GM12878 (cell line): ENCODE measurements at regions not wholly inside any gene's neighbourhood (a gene's known extent, or its start where the extent isn't known, plus 50 kb on each side); places are given as distances from the start of the nearest gene placed in this dataset.
"Not testable (repeated sequence)": the region's sequence is repeated elsewhere in the genome, so short reads cannot be mapped to it uniquely, and the experiment has no call there.

Experiments
- ATAC-seq: fragments of 200-7000 bp; cut with Tn5 transposase; 3 replicates; pipeline ENCODE4 v1.9.1; 2020; ENCODE audit warnings: mild to moderate bottlenecking, moderate library complexity
- BruUV-seq: library from RNA; stranded (reverse); fragments of 400-500 nt; replicated peaks from 2 replicates; lab custom pipeline; 2021; lab: Mats Ljungman, UMichigan
- CTCF ChIA-PET: fragments of 300-600 bp; sonication (Branson Sonifier 250); formaldehyde crosslinking; extraction: SDS; loops from one replicate; lab custom pipeline; 2021; ENCODE audit warnings: inconsistent platforms; lab: Yijun Ruan, JAX
- POLR2A ChIA-PET: fragments of 350-600 bp; formaldehyde crosslinking; extraction: SDS; loops from one replicate; lab custom pipeline; 2021; ENCODE audit warnings: inconsistent platforms; lab: Charles Lee
- RAD21 ChIA-PET: fragments of 300-600 bp; sonication (Branson Sonifier 250); formaldehyde crosslinking; loops from one replicate; lab custom pipeline; 2023; ENCODE audit warnings: antibody characterized with exemption; ENCODE audit not compliant: unreplicated experiment; lab: Charles Lee
- SMC1A ChIA-PET: fragments of 300-600 bp; sonication (Branson Sonifier 250); formaldehyde crosslinking; loops from one replicate; lab custom pipeline; 2023; ENCODE audit not compliant: unreplicated experiment, uncharacterized antibody; lab: Charles Lee
- DNase-seq: peaks from one replicate; pipeline ENCODE4 v3.0.0-alpha.2; 2011; ENCODE audit warnings: low read depth, low spot score
- FAIRE-seq: peaks from 3 replicates; lab custom pipeline; 2011; peaks lifted over from hg19 to GRCh38; lab: Jason Lieb, UNC
- H2AFZ ChIP-seq: 2 replicates; pipeline ENCODE4 v1.6.0; 2011; ENCODE audit warnings: low read depth, low read length, control low read depth; ENCODE audit not compliant: control insufficient read depth
- H3K27ac ChIP-seq: 2 replicates; pipeline ENCODE4 v1.5.1; 2011; ENCODE audit warnings: control low read depth; ENCODE audit not compliant: control insufficient read depth, insufficient read depth
- H3K27me3 ChIP-seq, 2 experiments: replicated peaks in 1 of 2; 2 replicates each; pipeline versions ENCODE4 v1.6.0 to v1.6.1; 2011; ENCODE audit warnings: low read length in 1 of 2; ENCODE audit not compliant: control insufficient read depth in 2 of 2, insufficient read depth in 2 of 2
- H3K36me3 ChIP-seq, 2 experiments: 2 replicates each; pipeline ENCODE4 v1.5.1; 2011; ENCODE audit warnings: low read length in 1 of 2; ENCODE audit not compliant: control insufficient read depth in 2 of 2, insufficient read depth in 2 of 2
- H3K4me1 ChIP-seq: 2 replicates; pipeline ENCODE4 v1.6.1; 2011; ENCODE audit warnings: mild to moderate bottlenecking, low read length, moderate library complexity, mixed read lengths; ENCODE audit not compliant: control insufficient read depth, insufficient read depth
- H3K4me2 ChIP-seq: 2 replicates; pipeline ENCODE4 v1.6.0; 2011; ENCODE audit warnings: control low read depth; ENCODE audit not compliant: control insufficient read depth, insufficient read depth
- H3K4me3 ChIP-seq: fragments of 200-600 bp; sonication (generic); 2 replicates; pipeline ENCODE4 v1.5.1; 2016
- H3K79me2 ChIP-seq: 2 replicates; pipeline ENCODE4 v1.6.0; 2011; ENCODE audit warnings: low read length; ENCODE audit not compliant: control insufficient read depth, insufficient read depth
- H3K9ac ChIP-seq: 2 replicates; pipeline ENCODE4 v1.8.0; 2011; ENCODE audit warnings: low read length, control low read depth, mixed read lengths; ENCODE audit not compliant: control insufficient read depth, insufficient read depth
- H3K9me3 ChIP-seq: replicated peaks from 3 replicates; pipeline ENCODE4 v1.5.1; 2011; ENCODE audit warnings: mild to moderate bottlenecking, low read length; ENCODE audit not compliant: control insufficient read depth, insufficient read depth
- H4K20me1 ChIP-seq: 2 replicates; pipeline ENCODE4 v1.6.0; 2011; ENCODE audit not compliant: control insufficient read depth, insufficient read depth
- ETV6 ChIP-seq, 2 experiments: fragments of 450-650 bp in 1 of 2; IDR thresholded peaks in 1 of 2; conservative IDR thresholded peaks in 1 of 2; 2 replicates each; pipeline ENCODE4 v1.6.1; 2014; ENCODE audit warnings: antibody characterized with exemption in 1 of 2, borderline replicate concordance in 1 of 2, low read depth in 1 of 2, mild to moderate bottlenecking in 1 of 2, moderate library complexity in 1 of 2
- GABPA ChIP-seq: IDR thresholded peaks from 2 replicates; pipeline ENCODE4 v1.6.1; 2014; ENCODE audit warnings: antibody characterized with exemption, low read depth, mild to moderate bottlenecking, inconsistent platforms
- HDGF ChIP-seq: fragments of 450-650 bp; IDR thresholded peaks from 2 replicates; pipeline ENCODE4 v1.6.1; 2016; ENCODE audit warnings: antibody characterized with exemption
- MAX ChIP-seq: IDR thresholded peaks from 2 replicates; pipeline ENCODE4 v1.6.1; 2012; ENCODE audit warnings: low read depth, low read length, improper control_type of control experiment
- PAX5 ChIP-seq: IDR thresholded peaks from 2 replicates; pipeline ENCODE4 v1.6.1; 2011; ENCODE audit warnings: low read depth, low read length, borderline replicate concordance
- POLR2AphosphoS2 ChIP-seq: IDR thresholded peaks from 2 replicates; pipeline ENCODE4 v1.6.1; 2011; ENCODE audit warnings: low read depth, mild to moderate bottlenecking, low read length, improper control_type of control experiment, moderate library complexity
- RELA ChIP-seq: fragments of 450-650 bp; IDR thresholded peaks from 2 replicates; pipeline ENCODE4 v1.8.0; 2014; ENCODE audit warnings: borderline replicate concordance; ENCODE audit not compliant: partially characterized antibody
- RUNX3 ChIP-seq: IDR thresholded peaks from 2 replicates; pipeline ENCODE4 v1.6.1; 2012; ENCODE audit warnings: low read length, inconsistent platforms
- SIX5 ChIP-seq: IDR thresholded peaks from 2 replicates; pipeline ENCODE4 v1.6.1; 2011; ENCODE audit warnings: mild to moderate bottlenecking, low read depth, low read length, moderate library complexity; ENCODE audit not compliant: severe bottlenecking
- TCF7 ChIP-seq: IDR thresholded peaks from 2 replicates; pipeline ENCODE4 v1.6.1; 2014; ENCODE audit warnings: antibody characterized with exemption, borderline replicate concordance
- ZBED1 ChIP-seq: IDR thresholded peaks from 2 replicates; pipeline ENCODE4 v1.6.1; 2016; ENCODE audit warnings: borderline replicate concordance
- ZSCAN29 ChIP-seq: fragments of 450-650 bp; IDR thresholded peaks from 2 replicates; pipeline ENCODE4 v1.6.1; 2017; ENCODE audit warnings: mild to moderate bottlenecking, moderate library complexity
- WGBS: methylation state at CpG from one replicate; pipeline ENCODE4 v1.1.6; 2016; ENCODE audit warnings: low lambda C conversion rate; ENCODE audit not compliant: insufficient replicate concordance, insufficient coverage; ENCODE audit errors: missing lambda C conversion rate; 5-methylcytosine and 5-hydroxymethylcytosine counted together
- in situ Hi-C: fragments of 300-500 bp; cut with MboI; formaldehyde crosslinking; loops from 9 replicates; pipeline ENCODE4 v1.14.3; 2018; ENCODE audit warnings: mixed read lengths
- intact Hi-C: fragments of 100-400 bp; cut with micrococcal nuclease; formaldehyde crosslinking; loops from one replicate; pipeline ENCODE4 v1.14.2; 2022; ENCODE audit not compliant: unreplicated experiment

- Histone ChIP-seq H3K4me1 (no peaks in the 10 kb centered on the region), H3K9me3 (no peaks in the 10 kb centered on the region; the same call in 2 of the 3 replicates), H3K27ac (no peak overlapping the region), H3K79me2 (no peaks in the 10 kb centered on the region), H2AFZ (no peak overlapping the region), H4K20me1 (no peaks in the 10 kb centered on the region), H3K27me3 (no peaks in the 10 kb centered on the region), H3K9ac (no peak overlapping the region), H3K4me2 (no peak overlapping the region), H3K36me3 (no peaks in the 10 kb centered on the region), H3K4me3 (no peak overlapping the region)
- SMC1A ChIA-PET = no interaction called here
- POLR2A ChIA-PET = no interaction called here
- RAD21 ChIA-PET = no interaction called here
- intact Hi-C loops = no loop called here
- no peak for TF ChIP-seq ETV6 (conservative IDR thresholded peaks at IDR 0.05 in 1 of 2, IDR thresholded peaks at IDR 0.05 in 1 of 2; ENCODE audit: borderline replicate concordance in 1 of 2, low read depth in 1 of 2)
- no peak for TF ChIP-seq ZBED1
- TF ChIP-seq HDGF = no peak
- TF ChIP-seq MAX = no peak
- no peak for TF ChIP-seq POLR2AphosphoS2
- no peak for TF ChIP-seq RELA
- no peak for TF ChIP-seq RUNX3
- no peak for TF ChIP-seq PAX5
- TF ChIP-seq SIX5 = no peak
- TF ChIP-seq GABPA = no peak
- no peak for TF ChIP-seq TCF7
- no peak for TF ChIP-seq ZSCAN29
- ATAC-seq = no peak
- FAIRE-seq = no peak
- BruUV-seq = no TSS peak
- in situ Hi-C loops = no loop called here
- CTCF ChIA-PET = no interaction called here
- WGBS = 70% methylated on average over 30 of the region's 30 CpGs
- DNase-seq = no peak
Measured at GRCh38 chr22:23446796-23447350, 133.2 kb downstream of the IGLL1 start.

- H3K4me2 ChIP-seq, H3K4me3 ChIP-seq, H3K36me3 ChIP-seq, SMC1A ChIA-PET, H3K79me2 ChIP-seq, FAIRE-seq, in situ Hi-C loops, BruUV-seq, H3K9ac ChIP-seq, intact Hi-C loops, DNase-seq, H3K9me3 ChIP-seq, H3K4me1 ChIP-seq, H3K27me3 ChIP-seq, ATAC-seq, CTCF ChIA-PET, POLR2A ChIA-PET, H3K27ac ChIP-seq, RAD21 ChIA-PET, H4K20me1 ChIP-seq, H2AFZ ChIP-seq: not testable (repeated sequence)
Measured at GRCh38 chr22:23446194-23446593, 133.9 kb downstream of the IGLL1 start.

GRCh38 chr22:23443905-23444304, 136.2 kb downstream of the IGLL1 start:
- H3K9me3 ChIP-seq, ATAC-seq, H3K79me2 ChIP-seq, in situ Hi-C loops, H3K4me3 ChIP-seq, BruUV-seq, SMC1A ChIA-PET, H3K36me3 ChIP-seq, intact Hi-C loops, RAD21 ChIA-PET, POLR2A ChIA-PET, H3K27me3 ChIP-seq, H2AFZ ChIP-seq, CTCF ChIA-PET, H3K9ac ChIP-seq, H3K4me2 ChIP-seq, H4K20me1 ChIP-seq, H3K27ac ChIP-seq, DNase-seq, H3K4me1 ChIP-seq, FAIRE-seq: not testable (repeated sequence)
- 2% methylated on average over 2 of the region's 2 CpGs for WGBS
